Esophagus squamous epithelium (tissue), 5 donors: ENCODE measurements at regions not wholly inside any gene's neighbourhood (a gene's known extent, or its start where the extent isn't known, plus 50 kb on each side); places are given as distances from the start of the nearest gene placed in this dataset.
"Not testable (repeated sequence)": the region's sequence is repeated elsewhere in the genome, so short reads cannot be mapped to it uniquely, and the experiment has no call there.

ENCODE experiments used
- DNase-seq: peaks from one replicate; lab custom pipeline; 2025; lab: John Stamatoyannopoulos, UW
- H3K27ac ChIP-seq, 4 donors: fragments of 200-600 bp; sonication (generic); one replicate each; pipeline ENCODE4 v1.5.1; 2016 to 2019; ENCODE audit warnings: mild to moderate bottlenecking in 1 of 4
- H3K27me3 ChIP-seq, 4 donors: fragments of 200-600 bp; sonication (generic); 1 replicate in 3 of 4; 2 replicates in 1 of 4; pipeline versions ENCODE4 v1.5.1 to v1.6.0; 2017 to 2021; ENCODE audit warnings: antibody characterized with exemption in 1 of 4
- H3K36me3 ChIP-seq, 3 donors: fragments of 200-600 bp; sonication (generic); one replicate each; pipeline ENCODE4 v1.5.1; 2016 to 2019
- H3K4me1 ChIP-seq, 3 donors: fragments of 200-600 bp; sonication (generic); one replicate each; pipeline ENCODE4 v1.5.1; 2017 to 2019
- H3K4me3 ChIP-seq, 4 donors: fragments of 200-600 bp; sonication (generic); 1 replicate in 3 of 4; 2 replicates in 1 of 4; pipeline ENCODE4 v1.5.1; 2016 to 2019; ENCODE audit warnings: mild to moderate bottlenecking in 2 of 4, moderate library complexity in 1 of 4
- H3K9me3 ChIP-seq, 3 donors: fragments of 200-600 bp; sonication (generic); one replicate each; pipeline ENCODE4 v1.5.1; 2016 to 2019
- WGBS, 2 donors: methylation state at CpG; one replicate each; pipeline ENCODE4 v1.1.5; 2018; 5-methylcytosine and 5-hydroxymethylcytosine counted together
- intact Hi-C: fragments of 100-400 bp; cut with DNase I; formaldehyde crosslinking; loops from one replicate; pipeline ENCODE4 v1.15.0; 2022
- donor health status: DM: yes; HTN: yes; CAD: no.

DNA sequence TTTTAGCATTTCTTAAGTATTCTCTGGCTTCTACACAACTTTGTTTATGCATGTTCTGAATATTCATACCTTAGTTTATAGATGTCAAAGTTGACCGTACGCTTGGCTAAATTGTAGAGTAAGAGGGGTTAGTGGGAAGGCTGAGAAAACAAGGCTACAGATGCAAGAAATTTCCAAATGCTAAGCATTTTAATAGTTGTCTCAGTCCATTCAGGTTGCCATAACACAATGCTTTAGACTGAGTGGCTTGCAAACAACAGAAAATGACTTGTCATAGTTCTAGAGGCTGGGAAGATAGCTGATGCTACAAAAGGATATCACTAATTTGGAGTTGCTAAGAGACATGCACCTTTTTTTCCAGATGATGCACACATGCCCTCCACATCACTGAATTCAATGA is 53.0 kb upstream of the C1QTNF3 start:
- H3K4me1 ChIP-seq, H3K9me3 ChIP-seq, H3K27ac ChIP-seq, H3K36me3 ChIP-seq, H3K4me3 ChIP-seq, DNase-seq, H3K27me3 ChIP-seq, intact Hi-C loops: not testable (repeated sequence)
- no CpG with 5 or more reads among the region's 2 CpGs for WGBS, 2 donors

DNA sequence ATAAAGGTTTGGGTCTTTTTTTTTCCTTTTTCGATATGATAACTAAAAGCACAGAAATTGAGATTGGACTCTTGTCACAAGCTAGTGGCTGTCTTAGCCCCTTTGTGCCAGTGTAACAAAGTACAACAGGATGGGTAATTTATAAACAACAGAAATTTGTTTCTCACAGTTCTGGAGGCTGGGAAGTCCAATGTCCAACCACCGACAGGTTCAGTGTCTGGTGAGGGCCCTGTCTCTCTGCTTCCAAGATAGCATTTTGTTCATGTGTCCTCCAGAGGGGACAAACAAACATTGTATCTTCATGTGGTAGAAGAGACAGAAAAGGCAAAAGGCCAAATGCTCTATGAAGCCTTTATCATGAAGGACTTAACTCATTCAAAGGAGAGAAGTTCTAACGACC is 56.9 kb upstream of the C1QTNF3 start:
- H3K27me3 ChIP-seq, H3K36me3 ChIP-seq, intact Hi-C loops, H3K9me3 ChIP-seq, H3K4me1 ChIP-seq, H3K27ac ChIP-seq, H3K4me3 ChIP-seq, DNase-seq: not testable (repeated sequence)
- 94 to 100% methylated on average over 1 to 2 of the region's 3 CpGs for WGBS, 2 donors

DNA sequence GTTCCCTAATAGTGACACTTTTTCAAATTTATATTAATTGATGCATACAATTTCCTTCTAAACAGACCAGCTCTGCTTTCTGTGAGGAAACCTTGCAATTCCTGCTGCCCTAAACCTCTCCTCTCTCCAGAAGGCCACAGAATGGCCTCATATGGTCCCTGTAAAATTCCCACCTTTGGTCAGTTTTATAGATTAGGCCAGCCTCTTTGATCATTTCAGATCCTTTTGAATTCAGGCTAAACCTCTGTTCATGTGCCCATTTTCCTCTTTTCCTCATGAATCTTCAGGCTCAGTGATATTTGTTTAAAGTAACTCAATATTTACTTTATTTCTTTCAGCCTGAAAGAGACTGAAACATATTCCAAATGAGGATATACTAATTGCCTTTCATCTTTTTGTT is 58.6 kb upstream of the C1QTNF3 start:
- H3K4me3 ChIP-seq, H3K27me3 ChIP-seq, H3K36me3 ChIP-seq, intact Hi-C loops, H3K9me3 ChIP-seq, H3K27ac ChIP-seq, DNase-seq, H3K4me1 ChIP-seq: not testable (repeated sequence)

DNA sequence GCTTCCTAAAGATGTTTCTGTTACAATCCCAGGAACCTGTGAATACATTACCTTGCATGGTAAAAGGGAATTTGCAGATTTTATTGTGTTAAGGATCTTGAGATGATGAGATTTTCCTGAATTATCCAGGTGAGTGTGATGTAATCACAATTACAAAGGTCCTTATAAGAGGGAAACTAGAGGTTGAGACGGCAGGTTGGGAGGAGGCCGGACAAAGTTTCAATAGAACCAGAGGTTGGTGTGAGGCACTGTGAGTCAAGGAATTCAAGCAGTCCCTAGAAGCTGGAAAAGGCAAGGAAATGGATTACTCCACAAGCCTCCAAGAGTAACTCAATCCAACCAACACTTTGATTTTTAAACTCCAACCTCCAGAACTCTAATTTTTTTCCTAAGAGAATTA is 65.9 kb upstream of the C1QTNF3 start:
- H3K4me1 ChIP-seq, H3K27ac ChIP-seq, DNase-seq, H3K4me3 ChIP-seq, H3K36me3 ChIP-seq, intact Hi-C loops, H3K27me3 ChIP-seq, H3K9me3 ChIP-seq: not testable (repeated sequence)
- 100% methylated on average over 1 of the region's 2 CpGs; no CpG with 5 or more reads in 1 of the 2 donors for WGBS, 2 donors

DNA sequence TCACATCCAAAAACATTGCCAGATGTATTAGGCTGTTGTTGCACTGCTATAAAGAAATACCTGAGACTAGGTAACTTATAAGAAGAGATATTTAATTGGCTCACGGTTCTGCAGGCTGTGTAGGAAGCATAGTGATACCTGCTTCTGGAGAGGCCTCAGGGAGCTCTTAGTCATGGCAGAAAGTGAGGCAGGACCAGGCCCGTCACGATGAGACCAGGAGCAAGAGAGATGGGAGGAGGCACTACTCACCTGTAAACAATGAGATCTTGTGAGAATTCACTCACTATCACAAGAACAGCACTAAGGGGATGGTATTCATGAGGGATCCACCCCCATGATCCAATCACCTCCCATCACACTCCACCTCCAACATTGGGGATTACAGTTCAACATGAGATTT is 81.3 kb upstream of the C1QTNF3 start:
- DNase-seq, H3K27ac ChIP-seq, H3K27me3 ChIP-seq, H3K36me3 ChIP-seq, H3K9me3 ChIP-seq, intact Hi-C loops, H3K4me1 ChIP-seq, H3K4me3 ChIP-seq: not testable (repeated sequence)
- WGBS, 2 donors: 31 to 52% methylated on average over 3 of the region's 3 CpGs

DNA sequence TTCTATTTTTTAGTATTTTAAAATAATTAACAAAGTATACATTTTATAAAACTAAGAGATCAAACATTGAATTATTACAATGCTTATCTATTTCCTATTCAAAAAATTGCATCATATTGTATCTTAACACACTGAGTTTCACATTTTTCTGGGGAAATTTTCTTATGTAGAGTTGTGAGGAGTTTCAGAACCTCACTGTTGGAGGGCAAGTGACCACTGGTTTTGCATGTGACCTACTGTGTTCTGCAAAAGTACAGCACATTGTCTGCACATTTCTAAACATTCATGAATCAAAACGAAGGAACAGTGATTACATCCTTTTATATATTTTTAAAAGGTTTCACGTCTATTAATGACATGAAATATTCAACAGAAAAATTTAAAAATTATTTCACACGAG is 82.3 kb upstream of the C1QTNF3 start:
- intact Hi-C loops, DNase-seq, H3K9me3 ChIP-seq, H3K4me1 ChIP-seq, H3K27me3 ChIP-seq, H3K4me3 ChIP-seq, H3K27ac ChIP-seq, H3K36me3 ChIP-seq: not testable (repeated sequence)
- 83 to 85% methylated on average over 3 of the region's 3 CpGs for WGBS, 2 donors

DNA sequence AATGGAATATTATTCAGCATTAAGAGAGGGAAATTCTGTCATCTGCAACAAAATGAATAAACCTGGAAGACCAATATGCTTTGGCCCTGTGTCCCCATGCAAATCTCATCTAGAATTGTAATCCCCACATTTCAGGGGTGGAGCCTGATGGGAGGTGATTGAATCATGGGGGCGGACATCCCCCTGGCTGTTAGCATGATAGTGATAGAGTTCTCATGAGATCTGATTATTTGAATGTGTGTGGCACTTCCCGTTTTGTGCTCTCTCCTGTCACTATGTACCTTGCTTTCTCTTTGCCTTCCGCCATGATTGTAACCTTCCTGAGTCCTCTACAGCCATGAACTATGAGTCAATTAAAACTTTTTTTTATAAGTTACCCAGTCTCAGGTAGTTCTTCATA is 83.7 kb upstream of the C1QTNF3 start:
- intact Hi-C loops, H3K9me3 ChIP-seq, H3K4me1 ChIP-seq, H3K27ac ChIP-seq, H3K4me3 ChIP-seq, H3K27me3 ChIP-seq, H3K36me3 ChIP-seq, DNase-seq: not testable (repeated sequence)
- WGBS, 2 donors: 90 to 100% methylated on average over 3 of the region's 3 CpGs

DNA sequence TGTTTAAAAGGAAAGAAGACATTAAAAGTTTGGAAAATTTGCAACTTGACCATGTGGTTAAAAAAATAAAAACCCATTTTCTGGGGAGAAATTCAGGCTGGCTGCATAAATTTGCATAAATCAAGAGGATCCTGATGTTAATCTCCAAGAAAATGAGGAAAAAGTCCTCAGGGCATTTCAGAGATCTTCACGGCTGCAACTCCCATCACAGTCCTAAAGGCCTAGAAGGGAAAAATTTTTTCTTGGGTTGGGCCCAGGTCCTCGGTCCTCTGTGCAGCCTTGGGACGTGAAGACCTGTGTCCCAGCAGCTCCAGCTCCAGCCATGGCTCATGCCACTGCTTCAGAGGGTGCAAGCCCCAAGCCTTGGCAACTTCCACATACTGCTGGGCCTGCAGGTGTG is 84.8 kb upstream of the C1QTNF3 start:
- H3K27me3 ChIP-seq: not testable (repeated sequence)

DNA sequence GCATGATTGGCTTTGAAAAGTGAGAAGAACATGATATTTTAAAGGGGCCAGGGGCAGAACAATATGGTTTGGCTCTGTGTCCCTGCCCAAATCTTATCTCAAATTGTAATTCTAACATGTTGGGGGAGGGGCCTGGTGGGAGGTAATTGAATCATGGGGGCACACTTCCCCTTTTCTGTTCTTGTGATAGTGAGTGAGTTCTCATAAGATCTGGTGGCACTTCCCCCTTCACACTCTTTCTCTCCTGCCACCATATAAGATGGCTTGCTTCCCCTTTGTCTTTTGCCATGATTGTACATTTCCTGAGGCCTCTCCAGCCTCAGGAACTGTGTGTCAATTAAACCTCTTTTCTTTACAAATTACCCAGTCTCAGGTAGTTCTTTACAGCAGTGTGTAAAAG is 85.9 kb upstream of the C1QTNF3 start:
- H3K4me3 ChIP-seq, H3K9me3 ChIP-seq, intact Hi-C loops, H3K36me3 ChIP-seq, H3K27me3 ChIP-seq, DNase-seq, H3K27ac ChIP-seq, H3K4me1 ChIP-seq: not testable (repeated sequence)

More for the DNA sequence above, 84.8 kb upstream of the C1QTNF3 start:
- H3K4me1 ChIP-seq, intact Hi-C loops, H3K9me3 ChIP-seq, H3K4me3 ChIP-seq, H3K36me3 ChIP-seq, H3K27ac ChIP-seq, DNase-seq: not testable (repeated sequence)
- 82% methylated on average over 2 of the region's 3 CpGs; no CpG with 5 or more reads in 1 of the 2 donors for WGBS, 2 donors

DNA sequence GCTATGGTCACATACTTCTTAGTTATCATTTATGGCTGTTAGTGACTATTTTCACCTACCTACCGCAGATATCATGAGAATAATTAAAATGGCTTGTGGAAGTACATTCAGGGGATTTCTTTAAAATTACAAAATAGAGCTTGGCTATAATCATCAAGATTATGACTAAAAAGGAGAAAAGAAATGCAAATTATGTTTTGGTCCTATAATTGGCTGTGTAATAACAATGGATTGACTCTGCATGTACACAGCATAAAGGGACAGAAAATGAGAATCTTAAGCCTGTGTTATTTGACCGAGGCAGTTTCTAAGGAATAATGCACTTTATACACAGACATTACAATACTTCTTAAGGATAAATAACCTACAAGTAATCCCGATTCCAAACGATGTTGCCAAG is 112.0 kb upstream of the C1QTNF3 start:
- DNase-seq, H3K4me3 ChIP-seq, H3K4me1 ChIP-seq, intact Hi-C loops, H3K27me3 ChIP-seq, H3K27ac ChIP-seq, H3K9me3 ChIP-seq, H3K36me3 ChIP-seq: not testable (repeated sequence)
- 60 to 71% methylated on average over 3 to 4 of the region's 4 CpGs for WGBS, 2 donors

DNA sequence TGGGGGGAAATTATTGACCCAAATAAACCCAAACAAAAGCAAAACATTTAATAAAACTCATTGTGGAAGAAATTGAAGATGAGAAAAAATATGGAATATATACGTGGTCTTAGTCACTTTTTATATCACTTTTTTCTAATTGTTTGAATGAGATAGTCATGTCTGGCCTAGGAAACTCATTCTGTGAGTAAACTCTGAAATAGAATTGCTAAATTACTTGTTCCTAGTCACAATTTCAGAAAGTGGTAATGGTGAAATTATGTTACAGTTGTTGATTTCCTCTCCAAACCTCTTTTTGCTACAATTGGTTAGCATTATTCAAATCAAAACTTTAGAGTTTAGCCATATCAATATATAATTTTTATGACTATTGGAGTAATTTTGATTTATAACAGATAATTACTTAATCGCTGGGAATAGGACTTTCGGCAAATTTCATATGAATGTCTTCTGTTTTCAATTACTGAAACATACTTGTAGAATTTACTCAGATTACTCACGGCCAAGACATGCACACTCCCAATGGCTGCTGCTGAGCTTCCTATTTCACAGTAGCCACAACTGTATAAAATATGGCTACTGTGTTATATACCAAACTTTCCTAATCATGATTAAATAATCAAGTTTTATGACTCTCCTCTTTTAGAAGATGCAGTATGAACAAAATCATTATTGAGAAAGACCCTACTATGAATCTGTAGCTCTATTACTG is 113.8 kb upstream of the C1QTNF3 start:
- WGBS, 2 donors: 72 to 89% methylated on average over 4 of the region's 4 CpGs
- H3K27me3 ChIP-seq, H3K4me1 ChIP-seq, H3K4me3 ChIP-seq, H3K27ac ChIP-seq, intact Hi-C loops, H3K36me3 ChIP-seq, H3K9me3 ChIP-seq, DNase-seq: not testable (repeated sequence)

DNA sequence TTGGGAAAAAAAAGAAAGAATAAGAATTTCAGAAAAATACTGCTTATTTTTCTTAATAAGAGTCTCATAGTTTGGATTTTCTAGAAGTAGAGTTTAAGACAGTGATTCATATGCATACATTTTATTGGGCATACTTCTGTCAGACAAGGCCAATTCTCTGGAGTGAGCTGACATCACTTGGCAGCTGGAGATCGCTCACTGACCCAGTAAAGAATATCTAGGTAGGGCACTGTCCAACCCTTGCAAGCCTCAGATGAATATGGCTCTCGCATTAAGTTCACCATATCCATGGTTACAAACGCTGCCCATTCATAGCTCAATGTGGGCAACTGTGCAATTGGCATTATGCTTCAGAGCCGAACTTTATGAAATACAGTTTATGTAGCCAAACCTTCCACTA is 117.9 kb upstream of the C1QTNF3 start:
- WGBS, 2 donors: 87 to 100% methylated on average over 4 of the region's 4 CpGs
- H3K27ac ChIP-seq, H3K9me3 ChIP-seq, H3K36me3 ChIP-seq, H3K27me3 ChIP-seq, H3K4me1 ChIP-seq, H3K4me3 ChIP-seq, DNase-seq, intact Hi-C loops: not testable (repeated sequence)

DNA sequence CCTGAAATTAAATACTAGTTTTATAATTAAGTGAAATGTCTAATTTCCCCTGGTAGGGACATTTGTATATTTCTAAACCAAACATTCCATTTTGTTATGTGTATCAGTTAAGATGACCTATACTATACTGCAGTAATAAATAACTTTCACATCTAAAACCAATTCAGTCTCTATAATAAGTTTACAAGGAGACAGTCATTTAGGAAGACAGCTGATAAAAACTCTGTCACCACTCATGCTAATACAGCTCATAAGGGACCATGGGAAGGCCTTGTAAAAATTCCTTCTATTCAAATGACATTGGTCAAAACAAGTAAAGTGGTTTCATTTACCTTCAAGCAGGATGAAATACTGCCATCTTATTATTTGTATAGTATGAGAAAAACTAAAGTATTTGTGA is 128.4 kb upstream of the C1QTNF3 start:
- H3K27me3 ChIP-seq, H3K4me3 ChIP-seq, DNase-seq, H3K27ac ChIP-seq, H3K4me1 ChIP-seq, H3K9me3 ChIP-seq, intact Hi-C loops: not testable (repeated sequence)
- peaks cover 0 to 27% (median 0%) of the 10 kb centered on the region in 3 donors for H3K36me3 ChIP-seq
